ENCODE measurements at regions not wholly inside any gene's neighbourhood (a gene's known extent, or its start where the extent isn't known, plus 50 kb on each side); places are given as distances from the start of the nearest gene placed in this dataset.

DNA sequence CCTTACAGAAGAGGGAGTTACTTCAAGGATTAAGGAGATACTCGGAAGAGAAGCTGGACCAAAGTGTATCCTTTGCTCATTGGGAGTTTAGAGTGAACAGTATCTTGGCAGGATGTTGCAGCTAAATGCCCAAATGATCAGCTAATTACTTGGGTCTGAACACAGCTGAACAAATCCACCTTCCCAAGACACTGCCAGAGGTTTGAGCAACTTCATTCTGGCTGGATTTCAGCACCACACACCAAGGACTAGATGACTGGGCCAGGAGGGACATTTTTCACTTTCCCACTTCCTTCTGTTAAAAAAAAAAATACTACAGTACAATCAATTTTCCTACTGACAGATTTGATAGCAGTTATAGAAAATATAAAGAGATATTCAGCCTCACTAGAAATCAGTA, 324.6 kb downstream of the MID1IP1 start:
- Histone ChIP-seq H3K4ac (ENCODE audit: low read depth, low read length) (no peak overlapping the region), H2BK5ac (ENCODE audit: insufficient read length, low read length) (no peak overlapping the region), H4K20me1 (ENCODE audit: control insufficient read depth, insufficient read depth, insufficient read length) (no peaks in the 10 kb centered on the region), H3K4me1 (ENCODE audit: insufficient read depth, low read length) (no peaks in the 10 kb centered on the region), H2BK120ac (ENCODE audit: low read depth, low read length, poor library complexity, severe bottlenecking) (no peak overlapping the region), H3K23ac (ENCODE audit: insufficient read length, low read depth, low read length) (no peak overlapping the region), H2BK20ac (ENCODE audit: low read depth, low read length, poor library complexity, severe bottlenecking) (no peak overlapping the region), H4K8ac (replicated peaks; ENCODE audit: insufficient read length, low read depth, low read length) (no peak overlapping the region), H3K27me3 (ENCODE audit: insufficient read depth, low read length) (no peaks in the 10 kb centered on the region), H3K14ac (ENCODE audit: insufficient read depth, low read length) (no peak overlapping the region), H2AK5ac (ENCODE audit: insufficient read length, low read length) (no peak overlapping the region), H3K56ac (ENCODE audit: insufficient read length, low read depth, low read length) (no peak overlapping the region), H3K18ac (ENCODE audit: insufficient read length, low read depth, low read length) (no peak overlapping the region), H3K79me2 (ENCODE audit: insufficient read depth, low read length) (no peaks in the 10 kb centered on the region), H4K91ac (ENCODE audit: insufficient read length, low read depth, low read length) (no peak overlapping the region), H3T11ph (ENCODE audit: low read length) (no peak overlapping the region), H3K23me2 (ENCODE audit: insufficient read length, low read depth, low read length, poor library complexity, severe bottlenecking) (no peaks in the 10 kb centered on the region), H4K5ac (ENCODE audit: insufficient read length, low read depth, low read length) (no peak overlapping the region), H3K79me1 (ENCODE audit: insufficient read depth, low read depth, low read length, poor library complexity, severe bottlenecking) (no peaks in the 10 kb centered on the region), H2AFZ (ENCODE audit: low read length) (no peak overlapping the region), H2BK15ac (ENCODE audit: low read depth, low read length) (no peak overlapping the region), H3K9me3 (ENCODE audit: control insufficient read depth, low read depth, low read length) (no peaks in the 10 kb centered on the region), H3K4me2 (ENCODE audit: insufficient read depth, insufficient read length, low read length) (no peak overlapping the region), H3K9ac (ENCODE audit: extremely low read depth, insufficient read length, low read length) (no peak overlapping the region), H2BK12ac (ENCODE audit: insufficient read length, low read depth, low read length) (no peak overlapping the region), H3K27ac (ENCODE audit: insufficient read length, low read depth, low read length) (no peak overlapping the region)
- H3K4me3 Mint-ChIP-seq: no peak overlapping the region
- WGBS (ENCODE audit: extremely low coverage, insufficient read length, low lambda C conversion rate): no CpG with 5 or more reads among the region's 1 CpG
- DNase-seq: no peak
- TF ChIP-seq, protein P1, sequence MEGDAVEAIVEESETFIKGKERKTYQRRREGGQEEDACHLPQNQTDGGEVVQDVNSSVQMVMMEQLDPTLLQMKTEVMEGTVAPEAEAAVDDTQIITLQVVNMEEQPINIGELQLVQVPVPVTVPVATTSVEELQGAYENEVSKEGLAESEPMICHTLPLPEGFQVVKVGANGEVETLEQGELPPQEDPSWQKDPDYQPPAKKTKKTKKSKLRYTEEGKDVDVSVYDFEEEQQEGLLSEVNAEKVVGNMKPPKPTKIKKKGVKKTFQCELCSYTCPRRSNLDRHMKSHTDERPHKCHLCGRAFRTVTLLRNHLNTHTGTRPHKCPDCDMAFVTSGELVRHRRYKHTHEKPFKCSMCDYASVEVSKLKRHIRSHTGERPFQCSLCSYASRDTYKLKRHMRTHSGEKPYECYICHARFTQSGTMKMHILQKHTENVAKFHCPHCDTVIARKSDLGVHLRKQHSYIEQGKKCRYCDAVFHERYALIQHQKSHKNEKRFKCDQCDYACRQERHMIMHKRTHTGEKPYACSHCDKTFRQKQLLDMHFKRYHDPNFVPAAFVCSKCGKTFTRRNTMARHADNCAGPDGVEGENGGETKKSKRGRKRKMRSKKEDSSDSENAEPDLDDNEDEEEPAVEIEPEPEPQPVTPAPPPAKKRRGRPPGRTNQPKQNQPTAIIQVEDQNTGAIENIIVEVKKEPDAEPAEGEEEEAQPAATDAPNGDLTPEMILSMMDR (conservative IDR thresholded peaks at IDR 0.05): no peak
- no peaks in the 10 kb centered on the region for H3K27me3 Mint-ChIP-seq (ENCODE audit: low read depth)
- no peak overlapping the region for H3K27ac Mint-ChIP-seq
- H3K4me1 Mint-ChIP-seq: no peaks in the 10 kb centered on the region
- H3K36me3 Mint-ChIP-seq (ENCODE audit: insufficient read depth in 1 of 3, low read depth in 3 of 3): no peaks in the 10 kb centered on the region
- H3K9me3 Mint-ChIP-seq: peaks cover 56 to 59% of the 10 kb centered on the region in 2 experiments

Measured in H9 (cell line).